ENCODE measurements at regions not wholly inside any gene's neighbourhood (a gene's known extent, or its start where the extent isn't known, plus 50 kb on each side); places are given as distances from the start of the nearest gene placed in this dataset.

- H3K27ac ChIP-seq (replicated peaks), result no peak overlapping the region
- TF ChIP-seq REST (IDR thresholded peaks at IDR 0.05; ENCODE audit: insufficient replicate concordance, low read depth), result no peak
- TF ChIP-seq SPI1 (IDR thresholded peaks at IDR 0.05; ENCODE audit: borderline replicate concordance, low read depth), result no peak
- no peak overlapping the region for H3K4me3 ChIP-seq (replicated peaks; ENCODE audit: insufficient read depth, low read length)
- no peaks in the 10 kb centered on the region for H3K27me3 ChIP-seq (ENCODE audit: insufficient read depth, poor library complexity, severe bottlenecking)
- no peak for DNase-seq (ENCODE audit: low read depth in 1 of 2, low spot score in 1 of 2)
Observed at GRCh38 chr1:60739729-60740128, 342.6 kb upstream of the NFIA start.

GRCh38 chr1:60732977-60733401 lies 349.4 kb upstream of the NFIA start:
- no peak for TF ChIP-seq CTCF (IDR thresholded peaks at IDR 0.05; ENCODE audit: insufficient read depth, low read length)
- no peak for TF ChIP-seq POLR2AphosphoS5 (IDR thresholded peaks at IDR 0.05; ENCODE audit: low read depth)
- no peak for TF ChIP-seq GABPA (IDR thresholded peaks at IDR 0.05; ENCODE audit: low read depth)
- no peak for TF ChIP-seq SPI1 (IDR thresholded peaks at IDR 0.05; ENCODE audit: borderline replicate concordance, low read depth)
- TF ChIP-seq REST (IDR thresholded peaks at IDR 0.05; ENCODE audit: insufficient replicate concordance, low read depth), result no peak
- Histone ChIP-seq H3K4me3 (replicated peaks; ENCODE audit: insufficient read depth, low read length) (no peak overlapping the region), H3K27ac (replicated peaks) (no peak overlapping the region), H3K27me3 (ENCODE audit: insufficient read depth, poor library complexity, severe bottlenecking) (no peaks in the 10 kb centered on the region)
- DNase-seq (ENCODE audit: low read depth in 1 of 2, low spot score in 1 of 2), result no peak

- no peak overlapping the region for H3K4me3 ChIP-seq (replicated peaks; ENCODE audit: insufficient read depth, low read length)
- DNase-seq (ENCODE audit: low read depth in 1 of 2, low spot score in 1 of 2), result no peak
- TF ChIP-seq POLR2AphosphoS5 (IDR thresholded peaks at IDR 0.05; ENCODE audit: low read depth), result no peak
- TF ChIP-seq REST (IDR thresholded peaks at IDR 0.05; ENCODE audit: insufficient replicate concordance, low read depth), result no peak
- no peak for TF ChIP-seq SPI1 (IDR thresholded peaks at IDR 0.05; ENCODE audit: borderline replicate concordance, low read depth)
- no peak for TF ChIP-seq CTCF (IDR thresholded peaks at IDR 0.05; ENCODE audit: insufficient read depth, low read length)
- no peak for TF ChIP-seq GABPA (IDR thresholded peaks at IDR 0.05; ENCODE audit: low read depth)
- H3K27ac ChIP-seq (replicated peaks), result no peak overlapping the region
- H3K27me3 ChIP-seq (ENCODE audit: insufficient read depth, poor library complexity, severe bottlenecking), result no peaks in the 10 kb centered on the region
Observed at GRCh38 chr1:60731321-60731720, 351.0 kb upstream of the NFIA start.

GRCh38 chr1:60727552-60727951 lies 354.8 kb upstream of the NFIA start:
- Histone ChIP-seq H3K27me3 (ENCODE audit: insufficient read depth, poor library complexity, severe bottlenecking) (no peaks in the 10 kb centered on the region), H3K27ac (replicated peaks) (no peak overlapping the region), H3K4me3 (replicated peaks; ENCODE audit: insufficient read depth, low read length) (no peak overlapping the region)
- TF ChIP-seq POLR2AphosphoS5 (IDR thresholded peaks at IDR 0.05; ENCODE audit: low read depth), result no peak
- TF ChIP-seq CTCF (IDR thresholded peaks at IDR 0.05; ENCODE audit: insufficient read depth, low read length), result no peak
- TF ChIP-seq GABPA (IDR thresholded peaks at IDR 0.05; ENCODE audit: low read depth), result no peak
- TF ChIP-seq REST (IDR thresholded peaks at IDR 0.05; ENCODE audit: insufficient replicate concordance, low read depth), result no peak
- TF ChIP-seq SPI1 (IDR thresholded peaks at IDR 0.05; ENCODE audit: borderline replicate concordance, low read depth), result no peak
- no peak for DNase-seq (ENCODE audit: low read depth in 1 of 2, low spot score in 1 of 2)

Data from HL-60 (cell line).